Vagina (tissue), 2 donors: ENCODE measurements at regions not wholly inside any gene's neighbourhood (a gene's known extent, or its start where the extent isn't known, plus 50 kb on each side); places are given as distances from the start of the nearest gene placed in this dataset.
"Not testable (repeated sequence)": the region's sequence is repeated elsewhere in the genome, so short reads cannot be mapped to it uniquely, and the experiment has no call there.

Experiments used
- DNase-seq, 2 donors: peaks; one replicate each; pipeline ENCODE4 v3.0.0-alpha.2; 2017; ENCODE audit errors: extremely low spot score in 2 of 2
- H3K27ac ChIP-seq: fragments of 200-600 bp; sonication (generic); one replicate; pipeline ENCODE4 v1.5.1; 2019
- H3K27me3 ChIP-seq: fragments of 200-600 bp; sonication (generic); one replicate; pipeline ENCODE4 v1.5.1; 2019
- H3K36me3 ChIP-seq, 2 donors: fragments of 200-600 bp; sonication (generic); one replicate each; pipeline ENCODE4 v1.5.1; 2017 to 2019
- H3K4me1 ChIP-seq: fragments of 200-600 bp; sonication (generic); one replicate; pipeline ENCODE4 v1.5.1; 2019
- H3K4me3 ChIP-seq, 2 donors: fragments of 200-600 bp; sonication (generic); 1 replicate in 1 of 2; 2 replicates in 1 of 2; pipeline ENCODE4 v1.5.1; 2016 to 2019
- H3K9me3 ChIP-seq: fragments of 200-600 bp; sonication (generic); one replicate; pipeline ENCODE4 v1.5.1; 2019
- POLR2A ChIP-seq, 2 donors: fragments of 450-650 bp; IDR thresholded peaks; one replicate each; pipeline ENCODE4 v1.6.1; 2017; ENCODE audit warnings: antibody characterized with exemption in 2 of 2, mild to moderate bottlenecking in 2 of 2, moderate library complexity in 2 of 2
- POLR2AphosphoS5 ChIP-seq, 2 donors: sonication (generic); formaldehyde crosslinking; IDR thresholded peaks; one replicate each; pipeline ENCODE4 v1.9.0; 2017; ENCODE audit warnings: antibody characterized with exemption in 2 of 2, mild to moderate bottlenecking in 2 of 2, low read depth in 1 of 2; ENCODE audit not compliant: insufficient read depth in 1 of 2
- intact Hi-C: fragments of 100-400 bp; cut with DNase I; formaldehyde crosslinking; loops from one replicate; pipeline ENCODE4 v1.15.1; 2023
- TF ChIP-seq, protein P1 (sequence below), 3 experiments: fragments of 450-650 bp in 2 of 3; fragments of 200-600 bp in 1 of 3; sonication (generic) in 1 of 3; IDR thresholded peaks; one replicate each; pipeline ENCODE4 v1.5.1; 2017 to 2019; ENCODE audit warnings: antibody characterized with exemption in 3 of 3, mild to moderate bottlenecking in 2 of 3, moderate library complexity in 2 of 3

DNA sequence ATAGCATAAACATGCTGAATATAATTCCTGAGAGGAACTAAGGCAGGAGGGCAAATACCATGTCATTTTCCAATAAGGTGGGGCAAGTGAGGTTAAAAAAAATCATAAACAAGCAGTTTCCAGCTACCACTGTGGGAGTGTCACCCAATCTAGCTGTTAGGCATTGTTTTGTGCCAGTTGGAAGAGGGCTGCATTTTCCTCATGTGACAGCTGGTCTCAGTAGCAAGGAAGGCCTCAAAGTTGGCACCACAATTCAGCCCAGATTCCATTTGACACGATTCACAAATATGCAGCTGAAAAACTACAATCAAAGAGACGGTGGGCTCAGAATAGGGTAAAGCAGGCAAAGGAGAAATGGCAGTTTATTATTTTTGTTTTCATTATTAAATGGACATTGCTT, 636.1 kb downstream of the KIF4B start:
- TF ChIP-seq POLR2AphosphoS5 (IDR thresholded peaks at IDR 0.05; ENCODE audit: insufficient read depth in 1 of 2, low read depth in 1 of 2) (no peak), POLR2A (IDR thresholded peaks at IDR 0.05) (no peak)
- TF ChIP-seq, protein P1, sequence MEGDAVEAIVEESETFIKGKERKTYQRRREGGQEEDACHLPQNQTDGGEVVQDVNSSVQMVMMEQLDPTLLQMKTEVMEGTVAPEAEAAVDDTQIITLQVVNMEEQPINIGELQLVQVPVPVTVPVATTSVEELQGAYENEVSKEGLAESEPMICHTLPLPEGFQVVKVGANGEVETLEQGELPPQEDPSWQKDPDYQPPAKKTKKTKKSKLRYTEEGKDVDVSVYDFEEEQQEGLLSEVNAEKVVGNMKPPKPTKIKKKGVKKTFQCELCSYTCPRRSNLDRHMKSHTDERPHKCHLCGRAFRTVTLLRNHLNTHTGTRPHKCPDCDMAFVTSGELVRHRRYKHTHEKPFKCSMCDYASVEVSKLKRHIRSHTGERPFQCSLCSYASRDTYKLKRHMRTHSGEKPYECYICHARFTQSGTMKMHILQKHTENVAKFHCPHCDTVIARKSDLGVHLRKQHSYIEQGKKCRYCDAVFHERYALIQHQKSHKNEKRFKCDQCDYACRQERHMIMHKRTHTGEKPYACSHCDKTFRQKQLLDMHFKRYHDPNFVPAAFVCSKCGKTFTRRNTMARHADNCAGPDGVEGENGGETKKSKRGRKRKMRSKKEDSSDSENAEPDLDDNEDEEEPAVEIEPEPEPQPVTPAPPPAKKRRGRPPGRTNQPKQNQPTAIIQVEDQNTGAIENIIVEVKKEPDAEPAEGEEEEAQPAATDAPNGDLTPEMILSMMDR (IDR thresholded peaks at IDR 0.05), result no peak
- Histone ChIP-seq H3K27ac (no peak overlapping the region), H3K4me3 (no peak overlapping the region), H3K4me1 (no peaks in the 10 kb centered on the region), H3K36me3 (no peaks in the 10 kb centered on the region), H3K9me3 (no peaks in the 10 kb centered on the region), H3K27me3 (no peaks in the 10 kb centered on the region)
- intact Hi-C loops, result no loop called here
- DNase-seq, result no peak

GRCh38 chr5:155655569-155655968, 642.0 kb downstream of the KIF4B start:
- Histone ChIP-seq H3K4me3 (no peak overlapping the region), H3K36me3 (no peaks in the 10 kb centered on the region), H3K4me1 (no peaks in the 10 kb centered on the region), H3K9me3 (no peaks in the 10 kb centered on the region), H3K27ac (no peak overlapping the region), H3K27me3 (no peaks in the 10 kb centered on the region)
- intact Hi-C loops, result no loop called here
- TF ChIP-seq POLR2A (IDR thresholded peaks at IDR 0.05), result no peak
- TF ChIP-seq POLR2AphosphoS5 (IDR thresholded peaks at IDR 0.05; ENCODE audit: insufficient read depth in 1 of 2, low read depth in 1 of 2), result no peak
- TF ChIP-seq, protein P1 (IDR thresholded peaks at IDR 0.05), result no peak
- no peak for DNase-seq

DNA sequence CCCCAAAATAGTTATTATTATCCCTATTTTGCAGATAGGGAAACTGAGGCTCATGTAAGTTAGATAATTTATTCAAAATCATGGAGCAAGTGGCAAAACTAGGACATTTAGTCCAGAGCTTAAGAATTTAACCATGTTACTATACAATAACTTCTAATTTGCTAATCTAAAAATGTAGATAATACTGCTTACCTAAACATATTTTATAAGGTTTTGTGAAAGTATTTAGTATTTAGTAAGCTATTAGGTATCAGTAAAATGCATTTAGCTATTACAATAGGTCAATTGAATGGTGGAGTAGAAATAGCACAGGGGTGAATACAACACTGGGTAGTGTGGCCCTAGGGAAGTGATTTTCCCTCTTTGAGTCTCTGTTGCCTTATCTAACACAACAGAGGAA, 648.3 kb downstream of the KIF4B start:
- TF ChIP-seq, protein P1 (IDR thresholded peaks at IDR 0.05), result no peak
- TF ChIP-seq POLR2AphosphoS5 (IDR thresholded peaks at IDR 0.05; ENCODE audit: insufficient read depth in 1 of 2, low read depth in 1 of 2) (no peak), POLR2A (IDR thresholded peaks at IDR 0.05) (no peak)
- no peak overlapping the region for H3K4me3 ChIP-seq
- intact Hi-C loops, result no loop called here
- H3K9me3 ChIP-seq, result no peaks in the 10 kb centered on the region
- DNase-seq, result no peak
- no peak overlapping the region for H3K27ac ChIP-seq
- no peaks in the 10 kb centered on the region for H3K36me3 ChIP-seq
- H3K27me3 ChIP-seq, result no peaks in the 10 kb centered on the region
- no peaks in the 10 kb centered on the region for H3K4me1 ChIP-seq

- no peak for DNase-seq
- no peaks in the 10 kb centered on the region for H3K4me1 ChIP-seq
- H3K36me3 ChIP-seq, result no peaks in the 10 kb centered on the region
- intact Hi-C loops, result no loop called here
- no peak overlapping the region for H3K4me3 ChIP-seq
- TF ChIP-seq POLR2A (IDR thresholded peaks at IDR 0.05), result no peak
- no peak for TF ChIP-seq POLR2AphosphoS5 (IDR thresholded peaks at IDR 0.05; ENCODE audit: insufficient read depth in 1 of 2, low read depth in 1 of 2)
- TF ChIP-seq, protein P1 (IDR thresholded peaks at IDR 0.05), result no peak
- H3K27me3 ChIP-seq, result no peaks in the 10 kb centered on the region
- no peak overlapping the region for H3K27ac ChIP-seq
- no peaks in the 10 kb centered on the region for H3K9me3 ChIP-seq
Measured at GRCh38 chr5:155665361-155665760, 651.8 kb downstream of the KIF4B start.

- H3K4me3 ChIP-seq, DNase-seq, H3K9me3 ChIP-seq, H3K27me3 ChIP-seq, H3K27ac ChIP-seq, intact Hi-C loops, H3K36me3 ChIP-seq, H3K4me1 ChIP-seq: not testable (repeated sequence)
Measured at GRCh38 chr5:155672001-155672400, 655.0 kb upstream of the SGCD start.

DNA sequence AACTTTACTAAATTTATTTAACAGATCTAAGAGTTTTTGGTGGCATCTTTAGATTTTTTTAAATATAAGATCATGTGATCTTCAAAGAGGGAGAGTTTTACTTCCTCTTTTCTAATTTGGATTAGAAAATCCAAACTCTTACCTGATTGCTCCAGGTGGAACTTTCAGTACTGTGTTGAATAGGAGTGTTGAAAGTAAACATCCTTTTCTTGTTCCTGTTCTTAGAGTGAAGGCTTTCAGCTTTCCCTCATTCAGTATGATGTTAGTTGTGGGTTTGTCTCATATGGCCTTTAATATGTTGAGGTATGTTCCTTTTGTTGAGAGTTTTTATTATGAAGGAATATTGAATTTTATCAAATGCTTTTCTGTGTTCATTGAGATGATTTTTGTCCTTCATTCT, 650.0 kb upstream of the SGCD start:
- Histone ChIP-seq H3K27ac (no peak overlapping the region), H3K9me3 (no peaks in the 10 kb centered on the region), H3K4me1 (no peaks in the 10 kb centered on the region), H3K27me3 (no peaks in the 10 kb centered on the region), H3K4me3 (no peak overlapping the region), H3K36me3 (no peaks in the 10 kb centered on the region)
- TF ChIP-seq POLR2AphosphoS5 (IDR thresholded peaks at IDR 0.05; ENCODE audit: insufficient read depth in 1 of 2, low read depth in 1 of 2) (no peak), POLR2A (IDR thresholded peaks at IDR 0.05) (no peak)
- TF ChIP-seq, protein P1 (IDR thresholded peaks at IDR 0.05), result no peak
- no peak for DNase-seq
- intact Hi-C loops, result no loop called here
